HG02678 (cell line): ENCODE measurements at regions not wholly inside any gene's neighbourhood (a gene's known extent, or its start where the extent isn't known, plus 50 kb on each side); places are given as distances from the start of the nearest gene placed in this dataset.
A peak's percentile ranks its signal among the peaks of the same experiment; 100 is the strongest.

Experiments used
- ATAC-seq: cut with Tn5 transposase; IDR thresholded peaks from one replicate; pipeline ENCODE4 v1.9.1; 2021; ENCODE audit warnings: mild to moderate bottlenecking, moderate library complexity; ENCODE audit not compliant: unreplicated experiment

GRCh38 chr2:103103678-103104077, 341.8 kb downstream of the TMEM182 start:
- ATAC-seq: no peak

- ATAC-seq: no peak
Observed at GRCh38 chr2:103119352-103119751, 357.5 kb downstream of the TMEM182 start.

DNA sequence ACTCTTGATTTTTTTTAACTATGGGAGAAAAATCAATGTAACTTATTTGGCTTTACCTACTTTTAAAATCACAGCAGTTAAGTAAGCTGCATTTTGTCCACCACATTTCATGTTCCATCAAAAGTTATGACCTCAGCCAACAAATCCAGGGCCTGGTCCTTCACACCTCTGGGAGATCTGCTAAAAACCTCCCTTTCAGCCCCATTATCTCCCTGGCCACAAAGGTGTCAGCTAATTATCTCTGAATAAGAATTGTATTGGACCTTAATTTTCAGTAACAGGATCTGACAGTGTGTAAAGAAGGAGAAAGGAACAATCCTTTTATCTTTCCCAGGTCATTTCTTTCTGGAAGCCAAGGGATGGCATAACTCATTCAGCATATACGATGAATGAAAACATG, 359.3 kb downstream of the TMEM182 start:
- ATAC-seq: no peak

GRCh38 chr2:103123516-103123915, 361.7 kb downstream of the TMEM182 start:
- no peak for ATAC-seq

DNA sequence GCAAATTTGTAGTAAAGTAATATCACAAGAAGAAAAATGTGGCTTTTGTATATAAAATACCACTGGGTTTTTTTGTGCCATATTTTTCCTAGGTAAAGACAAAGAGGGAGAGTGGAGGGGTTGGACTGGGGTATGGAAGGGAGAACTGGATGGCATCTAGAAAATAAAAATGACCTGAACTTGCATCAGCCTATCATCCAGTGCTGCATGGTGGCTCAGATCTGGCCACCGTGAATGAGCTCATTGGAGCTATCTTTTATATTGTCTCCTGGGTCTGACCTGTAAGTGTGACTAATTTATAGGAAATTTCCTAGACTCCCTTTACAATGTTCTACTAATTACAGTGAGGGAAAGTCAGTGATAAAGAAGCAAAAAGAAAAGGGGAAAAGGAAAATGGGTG, 369.0 kb downstream of the TMEM182 start:
- ATAC-seq: no peak

- ATAC-seq: peak; percentile 98
Observed at GRCh38 chr2:103132536-103133217, 370.8 kb downstream of the TMEM182 start.

- no peak for ATAC-seq
Observed at GRCh38 chr2:103135679-103136078, 373.8 kb downstream of the TMEM182 start.

DNA sequence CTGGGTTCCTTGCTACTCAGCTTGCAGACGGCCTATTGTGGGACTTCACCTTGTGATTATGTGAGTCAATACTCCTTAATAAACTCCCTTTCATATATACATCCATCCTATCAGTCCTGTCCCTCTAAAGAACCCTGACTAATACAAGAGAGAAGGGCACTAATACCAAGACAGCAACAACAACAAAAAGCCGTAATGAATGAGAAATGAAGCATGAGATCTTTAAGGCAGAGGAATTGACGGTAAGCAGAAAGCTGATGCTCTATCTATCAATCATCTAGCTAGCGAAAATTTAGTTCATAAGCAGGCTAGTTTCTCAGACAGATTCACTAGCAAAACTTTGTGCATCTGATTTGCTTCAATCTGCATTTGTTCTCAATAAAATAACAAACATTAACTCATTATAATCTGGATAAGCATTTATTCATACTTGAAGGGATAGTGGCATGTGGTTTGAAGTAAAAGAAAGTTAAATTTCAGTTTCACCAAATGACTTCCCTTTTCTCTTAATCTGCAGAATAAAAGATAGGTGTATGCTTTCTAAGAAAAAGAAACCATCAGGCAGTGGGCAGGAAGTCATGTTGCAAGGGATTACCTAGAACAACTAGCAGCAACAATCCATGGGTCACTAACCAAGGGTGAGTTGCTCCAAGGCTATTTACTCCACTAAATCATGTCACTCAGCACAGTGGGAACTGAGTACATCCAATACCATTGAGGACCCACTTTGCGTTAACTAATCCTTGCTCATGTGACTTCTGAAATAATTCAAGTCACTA, 376.5 kb downstream of the TMEM182 start:
- ATAC-seq: peak; percentile 67

- ATAC-seq: no peak
Observed at GRCh38 chr2:103139628-103140268, 377.9 kb downstream of the TMEM182 start.

GRCh38 chr2:103144837-103145236, 383.0 kb downstream of the TMEM182 start:
- no peak for ATAC-seq

GRCh38 chr2:103145739-103146138, 383.9 kb downstream of the TMEM182 start:
- ATAC-seq: no peak

- no peak for ATAC-seq
Observed at GRCh38 chr2:103151046-103151445, 389.2 kb downstream of the TMEM182 start.

GRCh38 chr2:103152556-103152955, 390.7 kb downstream of the TMEM182 start:
- ATAC-seq: no peak

GRCh38 chr2:103153580-103154284, 391.9 kb downstream of the TMEM182 start:
- ATAC-seq: no peak

GRCh38 chr2:103155308-103155707, 393.5 kb downstream of the TMEM182 start:
- ATAC-seq: no peak

- ATAC-seq: no peak
Observed at GRCh38 chr2:103159018-103159417, 397.2 kb downstream of the TMEM182 start.

DNA sequence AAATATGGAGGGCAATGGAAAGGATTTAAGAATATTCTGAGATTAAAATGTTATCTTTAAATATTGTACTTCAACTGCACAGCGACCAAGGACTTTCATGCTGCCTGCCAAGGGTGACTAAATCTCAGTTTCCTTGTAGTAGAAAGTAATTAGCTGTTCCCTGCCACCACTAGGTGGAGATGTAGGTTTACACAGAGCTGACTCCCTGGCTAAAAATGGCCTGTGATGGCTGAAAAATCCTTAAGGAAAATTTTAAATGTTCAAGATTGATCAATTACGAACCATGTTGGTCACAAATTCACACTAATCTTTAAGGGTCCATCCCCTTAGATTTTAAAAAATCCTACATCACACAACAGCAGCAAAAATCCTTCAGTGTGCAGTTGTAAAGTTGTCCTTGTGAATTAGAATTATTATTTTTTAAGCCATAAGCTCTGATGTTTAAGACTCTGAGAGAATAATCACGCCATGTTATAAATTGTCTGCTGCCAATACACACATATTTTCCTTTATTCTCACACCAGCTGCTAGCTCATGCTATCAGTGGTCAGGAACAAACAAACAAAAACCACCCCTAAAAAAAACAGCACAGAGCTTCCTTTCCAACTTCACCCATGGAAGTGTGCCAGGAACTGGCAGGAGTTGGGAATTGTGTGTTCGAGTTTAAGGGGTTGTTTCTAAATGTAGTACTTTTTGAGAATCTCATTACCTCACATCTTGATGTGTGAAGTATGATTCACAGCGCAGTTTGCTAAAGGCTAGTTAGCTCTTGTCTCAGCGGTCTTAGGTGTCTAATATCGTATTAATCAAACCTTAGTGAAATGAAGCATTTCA, 399.8 kb downstream of the TMEM182 start:
- ATAC-seq: peak; percentile 78

DNA sequence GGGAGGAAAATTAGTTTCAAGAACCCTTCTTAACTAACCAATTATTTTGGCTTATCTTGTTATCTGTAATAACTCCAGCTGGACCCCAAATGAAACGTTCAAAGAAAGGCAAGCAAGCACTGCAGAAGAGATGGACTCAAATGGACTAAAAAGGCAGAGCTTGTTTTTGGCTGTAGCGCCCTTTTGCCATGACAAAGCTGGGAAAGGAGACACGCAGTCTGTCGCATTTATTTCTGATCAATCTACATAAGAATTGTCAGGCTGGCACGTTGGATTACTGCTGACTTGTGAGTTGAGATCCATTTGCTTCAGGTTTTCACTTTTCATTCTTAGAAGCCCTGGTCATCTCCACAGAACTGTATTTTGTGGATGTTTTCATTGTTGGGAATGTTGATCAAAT, 402.9 kb downstream of the TMEM182 start:
- no peak for ATAC-seq

GRCh38 chr2:103165836-103166235, 404.0 kb downstream of the TMEM182 start:
- ATAC-seq: no peak
